ENCODE measurements at regions not wholly inside any gene's neighbourhood (a gene's known extent, or its start where the extent isn't known, plus 50 kb on each side); places are given as distances from the start of the nearest gene placed in this dataset.

DNA sequence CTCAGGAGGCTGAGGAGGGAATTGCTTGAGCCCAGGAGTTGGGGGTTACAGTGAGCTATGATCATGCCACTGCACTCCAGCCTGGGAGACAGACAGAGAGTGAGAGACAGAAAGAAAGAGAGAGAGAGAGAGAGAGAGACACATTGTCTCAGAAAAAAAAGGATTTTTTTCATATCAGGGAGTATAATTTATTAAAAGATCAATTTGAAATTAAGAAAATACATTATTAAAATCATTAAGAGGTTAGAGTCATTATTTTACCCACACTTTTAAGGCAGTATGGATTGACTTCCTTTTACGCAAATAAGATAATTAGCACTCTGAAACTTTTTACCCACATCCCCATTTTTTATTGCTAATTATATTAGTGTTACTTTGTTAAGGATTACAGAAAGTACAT, 804.3 kb downstream of the CDH11 start:
- peaks cover 0 to 25% (median 0%) of the 10 kb centered on the region in 3 donors for H3K36me3 Mint-ChIP-seq
- no peak overlapping the region for H3K27ac Mint-ChIP-seq
- no peak overlapping the region for H3K4me3 Mint-ChIP-seq
- no peaks in the 10 kb centered on the region for H3K27me3 Mint-ChIP-seq
- POLR2A ChIA-PET: no interaction called here
- peaks cover 11 to 64% (median 21%) of the 10 kb centered on the region in 9 donors for H3K9me3 Mint-ChIP-seq
- DNase-seq: no peak
- no peaks in the 10 kb centered on the region for H3K4me1 Mint-ChIP-seq
- ATAC-seq: no peak

DNA sequence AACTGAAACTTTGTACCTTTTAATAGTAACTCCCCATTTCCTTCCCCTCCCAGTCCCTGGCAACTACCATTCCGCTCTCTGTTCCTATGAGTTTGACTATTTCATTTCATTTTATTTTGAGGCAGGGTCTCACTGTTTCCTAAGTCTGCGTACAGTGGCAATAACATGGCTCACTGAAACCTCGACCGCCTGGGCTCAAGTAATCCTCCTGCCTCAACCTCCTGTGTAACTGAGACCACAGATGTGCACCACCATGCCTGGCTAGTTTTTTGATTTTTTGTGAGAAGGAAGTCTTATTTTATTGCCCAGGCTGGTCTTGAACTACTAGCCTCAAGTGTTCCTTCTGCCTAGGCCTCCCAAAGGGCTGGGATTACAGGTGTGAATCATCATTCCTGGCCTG, 808.1 kb downstream of the CDH11 start:
- Mint-ChIP-seq H3K27ac (no peak overlapping the region), H3K9me3 (peaks cover 12 to 61% (median 28%) of the 10 kb centered on the region in 9 donors), H3K27me3 (no peaks in the 10 kb centered on the region), H3K36me3 (peaks cover 0 to 32% (median 0%) of the 10 kb centered on the region in 3 donors), H3K4me3 (no peak overlapping the region), H3K4me1 (no peaks in the 10 kb centered on the region)
- ATAC-seq (no peak), DNase-seq (no peak)
- POLR2A ChIA-PET: no interaction called here

GRCh38 chr16:64312980-64313379, 808.9 kb downstream of the CDH11 start:
- peaks cover 15 to 64% (median 31%) of the 10 kb centered on the region in 9 donors for H3K9me3 Mint-ChIP-seq
- H3K27ac Mint-ChIP-seq: no peak overlapping the region
- no peak for DNase-seq
- H3K36me3 Mint-ChIP-seq: peaks cover 0 to 35% (median 0%) of the 10 kb centered on the region in 3 donors
- no peak overlapping the region for H3K4me3 Mint-ChIP-seq
- POLR2A ChIA-PET: no interaction called here
- no peaks in the 10 kb centered on the region for H3K27me3 Mint-ChIP-seq
- no peaks in the 10 kb centered on the region for H3K4me1 Mint-ChIP-seq
- no peak for ATAC-seq

GRCh38 chr16:64312292-64312691, 809.6 kb downstream of the CDH11 start:
- ATAC-seq (no peak), DNase-seq (no peak)
- Mint-ChIP-seq H3K27me3 (no peaks in the 10 kb centered on the region), H3K27ac (no peak overlapping the region), H3K4me3 (no peak overlapping the region), H3K36me3 (peaks cover 0 to 40% (median 0%) of the 10 kb centered on the region in 3 donors), H3K9me3 (peaks cover 15 to 66% (median 37%) of the 10 kb centered on the region in 9 donors), H3K4me1 (no peaks in the 10 kb centered on the region)
- POLR2A ChIA-PET: no interaction called here

DNA sequence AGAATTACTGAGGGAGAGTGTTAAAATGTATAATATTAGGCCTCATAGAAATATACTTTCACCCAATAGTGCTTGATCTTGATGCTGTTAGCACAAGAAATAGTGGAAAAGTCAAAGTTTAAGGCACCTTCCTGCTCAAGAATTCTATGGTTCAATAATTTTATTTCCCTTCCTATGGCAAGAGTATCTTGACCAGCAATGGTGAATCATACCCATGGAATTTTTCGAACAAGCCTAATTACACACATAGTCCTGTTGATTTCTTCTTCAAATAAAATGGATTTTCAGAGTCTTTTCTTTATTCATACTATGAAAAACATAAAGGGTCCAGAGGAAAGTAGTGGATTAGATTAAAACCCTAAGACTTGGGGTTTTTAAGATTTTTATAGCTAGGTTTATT, 810.6 kb downstream of the CDH11 start:
- DNase-seq: no peak
- H3K36me3 Mint-ChIP-seq: peaks cover 0 to 37% (median 0%) of the 10 kb centered on the region in 3 donors
- H3K27me3 Mint-ChIP-seq: no peaks in the 10 kb centered on the region
- H3K9me3 Mint-ChIP-seq: peaks cover 21 to 71% (median 38%) of the 10 kb centered on the region in 9 donors
- H3K27ac Mint-ChIP-seq: no peak overlapping the region
- no peaks in the 10 kb centered on the region for H3K4me1 Mint-ChIP-seq
- no peak overlapping the region for H3K4me3 Mint-ChIP-seq
- POLR2A ChIA-PET: no interaction called here
- ATAC-seq: no peak

- DNase-seq: no peak
- Mint-ChIP-seq H3K4me3 (no peak overlapping the region), H3K9me3 (peaks cover 22 to 67% (median 29%) of the 10 kb centered on the region in 9 donors), H3K4me1 (no peaks in the 10 kb centered on the region), H3K27me3 (no peaks in the 10 kb centered on the region), H3K27ac (no peak overlapping the region), H3K36me3 (peaks cover 0 to 25% (median 0%) of the 10 kb centered on the region in 3 donors)
- POLR2A ChIA-PET: no interaction called here
- no peak for ATAC-seq
Measured at GRCh38 chr16:64309398-64310110, 812.3 kb downstream of the CDH11 start.

GRCh38 chr16:64308721-64309120, 813.1 kb downstream of the CDH11 start:
- no peak overlapping the region for H3K27ac Mint-ChIP-seq
- peaks cover 19 to 62% (median 27%) of the 10 kb centered on the region in 9 donors for H3K9me3 Mint-ChIP-seq
- H3K27me3 Mint-ChIP-seq: no peaks in the 10 kb centered on the region
- POLR2A ChIA-PET: no interaction called here
- H3K4me3 Mint-ChIP-seq: no peak overlapping the region
- H3K4me1 Mint-ChIP-seq: no peaks in the 10 kb centered on the region
- peaks cover 0 to 19% (median 0%) of the 10 kb centered on the region in 3 donors for H3K36me3 Mint-ChIP-seq
- DNase-seq (no peak), ATAC-seq (no peak)

DNA sequence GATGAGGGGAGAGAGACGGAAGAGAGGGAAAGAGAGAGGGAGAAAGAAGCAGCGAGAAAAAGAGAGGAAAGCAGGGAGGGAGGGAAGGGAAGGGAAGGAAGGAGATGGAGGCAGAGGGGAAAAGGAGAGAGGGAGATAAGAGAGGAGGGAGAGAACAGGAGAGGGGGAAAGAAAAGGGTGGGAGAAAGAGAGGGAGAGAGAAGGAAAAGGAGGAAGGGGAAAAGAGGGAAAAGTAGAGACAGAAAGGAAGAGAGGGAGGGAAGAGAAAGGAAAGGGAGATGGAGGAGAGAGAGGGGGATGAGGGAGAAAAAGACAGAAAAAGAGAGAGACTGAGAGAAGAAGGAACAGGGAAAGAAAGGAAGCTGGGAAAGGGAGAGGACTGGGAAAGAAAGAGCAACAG, 814.4 kb downstream of the CDH11 start:
- no peak overlapping the region for H3K27ac Mint-ChIP-seq
- POLR2A ChIA-PET: no interaction called here
- peaks cover 16 to 64% (median 27%) of the 10 kb centered on the region in 9 donors for H3K9me3 Mint-ChIP-seq
- H3K4me1 Mint-ChIP-seq: no peaks in the 10 kb centered on the region
- no peak for ATAC-seq
- no peaks in the 10 kb centered on the region for H3K27me3 Mint-ChIP-seq
- H3K36me3 Mint-ChIP-seq: peaks cover 0 to 14% (median 0%) of the 10 kb centered on the region in 3 donors
- no peak overlapping the region for H3K4me3 Mint-ChIP-seq
- no peak for DNase-seq

GRCh38 chr16:64305663-64306062, 816.2 kb downstream of the CDH11 start:
- POLR2A ChIA-PET: no interaction called here
- DNase-seq (no peak), ATAC-seq (no peak)
- peaks cover 16 to 60% (median 26%) of the 10 kb centered on the region in 9 donors for H3K9me3 Mint-ChIP-seq
- H3K36me3 Mint-ChIP-seq: peaks cover 0 to 14% (median 0%) of the 10 kb centered on the region in 3 donors
- H3K4me1 Mint-ChIP-seq: no peaks in the 10 kb centered on the region
- H3K27ac Mint-ChIP-seq: no peak overlapping the region
- no peak overlapping the region for H3K4me3 Mint-ChIP-seq
- H3K27me3 Mint-ChIP-seq: no peaks in the 10 kb centered on the region

GRCh38 chr16:64304951-64305350, 816.9 kb downstream of the CDH11 start:
- Mint-ChIP-seq H3K36me3 (peaks cover 0 to 9% (median 0%) of the 10 kb centered on the region in 3 donors), H3K4me1 (no peaks in the 10 kb centered on the region), H3K4me3 (no peak overlapping the region), H3K9me3 (peaks cover 16 to 53% (median 19%) of the 10 kb centered on the region in 9 donors), H3K27me3 (no peaks in the 10 kb centered on the region), H3K27ac (no peak overlapping the region)
- DNase-seq (no peak), ATAC-seq (no peak)
- POLR2A ChIA-PET: no interaction called here

DNA sequence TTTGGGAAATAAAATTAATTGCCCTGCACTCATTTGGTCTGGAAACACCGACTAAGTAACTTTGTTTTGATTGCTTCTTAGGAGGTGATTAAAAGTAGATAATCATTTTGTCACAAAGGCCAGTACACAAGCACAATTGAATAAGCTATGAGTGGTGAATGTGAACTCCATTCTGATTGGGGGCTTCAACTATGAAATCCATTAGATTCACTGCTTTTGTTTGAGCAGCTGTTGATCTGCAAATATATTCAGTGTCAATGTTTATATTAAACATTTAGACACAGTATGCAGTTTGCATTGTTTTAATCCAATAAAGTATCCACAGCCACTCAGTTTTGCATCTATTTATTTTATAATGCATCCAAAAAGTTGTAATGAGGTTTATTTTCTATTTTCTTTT, 817.5 kb downstream of the CDH11 start:
- POLR2A ChIA-PET: no interaction called here
- H3K36me3 Mint-ChIP-seq: peaks cover 0 to 8% (median 0%) of the 10 kb centered on the region in 3 donors
- H3K4me3 Mint-ChIP-seq: no peak overlapping the region
- no peaks in the 10 kb centered on the region for H3K27me3 Mint-ChIP-seq
- H3K4me1 Mint-ChIP-seq: no peaks in the 10 kb centered on the region
- H3K27ac Mint-ChIP-seq: no peak overlapping the region
- DNase-seq: no peak
- H3K9me3 Mint-ChIP-seq: peaks cover 11 to 48% (median 14%) of the 10 kb centered on the region in 9 donors
- no peak for ATAC-seq

GRCh38 chr16:64297863-64298600, 823.8 kb downstream of the CDH11 start:
- no peaks in the 10 kb centered on the region for H3K27me3 Mint-ChIP-seq
- H3K4me3 Mint-ChIP-seq: no peak overlapping the region
- H3K4me1 Mint-ChIP-seq: no peaks in the 10 kb centered on the region
- no peak overlapping the region for H3K27ac Mint-ChIP-seq
- POLR2A ChIA-PET: no interaction called here
- H3K36me3 Mint-ChIP-seq: peaks cover 0 to 6% (median 0%) of the 10 kb centered on the region in 3 donors
- no peak for ATAC-seq
- no peak for DNase-seq
- peaks cover 12 to 55% (median 17%) of the 10 kb centered on the region in 9 donors for H3K9me3 Mint-ChIP-seq

- POLR2A ChIA-PET: no interaction called here
- H3K27ac Mint-ChIP-seq: no peak overlapping the region
- ATAC-seq: no peak
- no peaks in the 10 kb centered on the region for H3K27me3 Mint-ChIP-seq
- peaks cover 8 to 66% (median 22%) of the 10 kb centered on the region in 9 donors for H3K9me3 Mint-ChIP-seq
- H3K36me3 Mint-ChIP-seq: peaks cover 0 to 6% (median 0%) of the 10 kb centered on the region in 3 donors
- H3K4me3 Mint-ChIP-seq: no peak overlapping the region
- H3K4me1 Mint-ChIP-seq: no peaks in the 10 kb centered on the region
- no peak for DNase-seq
Measured at GRCh38 chr16:64295466-64295865, 826.4 kb downstream of the CDH11 start.
